Stimulated activated naive CD8-positive, alpha-beta T cell treated with anti-CD3 and anti-CD28 coated beads, Interleukin-15, Interleukin-2, amounts not matched to agents 100 ng/mL and 50 ng/mL, for 24 hours (primary cell): ENCODE measurements at regions not wholly inside any gene's neighbourhood (a gene's known extent, or its start where the extent isn't known, plus 50 kb on each side); places are given as distances from the start of the nearest gene placed in this dataset.

Experiments used
- H3K27ac Mint-ChIP-seq: one replicate; pipeline ENCODE4 v1.8.0; 2021; ENCODE audit warnings: mild to moderate bottlenecking, mixed read lengths
- H3K27me3 Mint-ChIP-seq: one replicate; pipeline ENCODE4 v1.8.0; 2021; ENCODE audit warnings: mixed read lengths
- H3K36me3 Mint-ChIP-seq: one replicate; pipeline ENCODE4 v1.8.0; 2021; ENCODE audit warnings: low read depth, mixed read lengths
- H3K4me1 Mint-ChIP-seq: one replicate; pipeline ENCODE4 v1.8.0; 2021; ENCODE audit warnings: low read depth, mixed read lengths
- H3K4me3 Mint-ChIP-seq: one replicate; pipeline ENCODE4 v1.8.0; 2021; ENCODE audit warnings: mild to moderate bottlenecking, mixed read lengths
- H3K9me3 Mint-ChIP-seq: one replicate; pipeline ENCODE4 v1.8.0; 2021; ENCODE audit warnings: mixed read lengths

DNA sequence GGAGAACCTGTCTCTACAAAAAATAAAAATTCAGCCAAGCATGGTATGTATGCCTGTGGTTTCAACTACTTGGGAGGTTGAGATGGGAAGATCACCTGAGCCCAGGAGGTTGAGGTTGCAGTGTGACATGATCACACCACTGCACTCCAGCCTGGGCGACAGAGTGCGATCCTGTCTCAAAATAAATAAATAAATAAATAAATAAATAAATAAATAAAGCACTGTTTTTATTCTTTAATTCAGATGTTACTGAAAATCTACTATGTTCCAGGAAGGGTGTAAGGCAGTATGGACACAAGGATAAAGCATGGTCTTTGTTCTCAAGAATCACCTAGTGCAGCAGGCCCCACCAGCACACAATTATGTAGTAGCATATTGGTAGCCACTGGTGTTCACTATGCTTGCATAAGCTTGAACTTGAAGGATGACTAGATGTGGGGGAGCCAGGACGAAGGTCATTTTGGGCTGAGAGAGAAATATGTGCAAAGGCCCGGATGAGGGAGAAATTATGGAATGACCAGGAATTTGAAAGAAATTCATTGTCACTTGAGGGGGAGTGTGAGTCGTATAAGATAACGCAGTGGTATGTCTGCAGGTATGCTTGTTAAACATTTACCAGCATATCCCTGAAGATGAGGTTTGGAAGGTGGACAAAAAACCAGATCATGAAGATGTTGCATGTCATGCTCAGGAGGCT lies 70.2 kb upstream of the CD180 start:
- no peak overlapping the region for H3K27ac Mint-ChIP-seq
- H3K9me3 Mint-ChIP-seq, result no peaks in the 10 kb centered on the region
- no peaks in the 10 kb centered on the region for H3K36me3 Mint-ChIP-seq
- H3K4me3 Mint-ChIP-seq, result no peak overlapping the region
- H3K27me3 Mint-ChIP-seq, result no peaks in the 10 kb centered on the region
- H3K4me1 Mint-ChIP-seq, result no peaks in the 10 kb centered on the region

DNA sequence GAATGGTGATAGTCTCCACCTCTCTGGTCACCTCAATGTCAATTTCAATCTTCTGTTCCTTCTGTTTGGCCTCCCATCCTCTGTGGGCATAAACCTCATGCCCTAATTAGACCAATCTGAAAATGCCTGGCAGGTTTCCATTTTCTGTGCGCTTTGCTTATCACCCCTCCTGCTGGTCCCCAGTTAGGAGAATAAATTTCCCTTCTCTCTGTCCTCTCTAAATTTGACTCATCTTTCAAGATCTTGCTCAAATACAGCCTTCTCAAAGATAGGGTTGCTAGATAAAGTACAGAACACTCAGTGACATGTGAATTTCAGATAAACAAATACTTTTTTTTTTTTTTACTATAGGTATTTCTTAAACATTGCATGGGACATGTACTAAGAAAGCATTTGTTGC lies 69.4 kb upstream of the CD180 start:
- Mint-ChIP-seq H3K9me3 (no peaks in the 10 kb centered on the region), H3K36me3 (no peaks in the 10 kb centered on the region), H3K27ac (no peak overlapping the region), H3K27me3 (no peaks in the 10 kb centered on the region), H3K4me1 (no peaks in the 10 kb centered on the region), H3K4me3 (no peak overlapping the region)

DNA sequence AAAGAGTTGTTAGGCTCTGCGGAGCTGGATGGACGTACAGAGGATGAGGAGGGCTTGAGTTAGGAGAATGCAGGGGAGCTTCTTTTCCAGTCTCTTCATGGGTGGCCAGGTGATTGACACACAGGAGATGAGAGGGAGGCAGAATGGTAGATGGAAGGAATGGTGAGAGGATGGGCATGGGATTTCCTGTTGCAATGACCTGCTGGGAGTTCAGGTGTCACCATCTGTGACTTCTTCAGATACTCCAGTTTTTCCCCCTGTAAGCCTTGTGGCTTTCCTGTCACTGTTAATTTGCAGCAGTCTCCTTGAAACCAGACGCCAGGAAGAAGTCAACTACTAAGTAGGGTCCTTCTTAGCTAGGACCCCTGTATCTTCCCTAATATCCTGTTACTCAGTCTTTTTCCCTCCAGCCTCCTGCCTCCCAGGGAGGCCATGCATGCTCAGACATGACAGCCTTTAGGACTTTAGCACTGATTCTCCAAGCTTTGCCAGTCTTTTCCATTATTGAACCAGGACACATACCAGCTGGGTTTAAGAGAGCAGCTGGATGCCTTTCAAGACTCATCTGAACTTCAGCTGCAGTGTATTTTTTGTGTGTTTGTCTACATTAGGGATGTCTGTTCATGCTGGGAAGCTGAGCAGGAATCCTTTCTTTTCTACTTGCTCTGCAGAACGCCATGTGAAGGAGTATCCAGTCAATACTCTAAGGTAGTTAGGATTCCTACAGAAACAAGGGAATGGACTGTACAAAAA lies 67.2 kb upstream of the CD180 start:
- no peaks in the 10 kb centered on the region for H3K27me3 Mint-ChIP-seq
- H3K4me3 Mint-ChIP-seq, result no peak overlapping the region
- H3K4me1 Mint-ChIP-seq, result no peaks in the 10 kb centered on the region
- no peaks in the 10 kb centered on the region for H3K36me3 Mint-ChIP-seq
- no peak overlapping the region for H3K27ac Mint-ChIP-seq
- H3K9me3 Mint-ChIP-seq, result no peaks in the 10 kb centered on the region

DNA sequence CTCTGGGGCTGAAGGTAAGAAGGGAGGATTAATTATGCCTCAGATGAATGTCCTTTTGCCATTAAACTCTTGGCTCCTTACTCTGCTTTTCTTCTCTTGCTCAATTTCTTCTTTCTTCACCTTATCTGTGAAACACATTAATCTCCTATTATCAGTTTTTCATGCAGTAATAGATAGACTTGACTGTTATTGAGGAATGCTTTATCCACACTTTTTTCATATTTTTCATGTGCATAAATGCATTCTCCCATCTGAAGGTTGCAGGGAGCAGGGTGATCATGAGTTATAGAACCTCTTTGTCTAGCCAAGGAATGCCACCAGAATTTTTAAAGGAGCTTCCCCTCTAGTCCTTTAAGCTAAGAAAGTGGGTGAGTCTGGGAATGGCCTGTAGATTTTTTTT lies 66.4 kb upstream of the CD180 start:
- Mint-ChIP-seq H3K36me3 (no peaks in the 10 kb centered on the region), H3K9me3 (no peaks in the 10 kb centered on the region), H3K4me1 (no peaks in the 10 kb centered on the region), H3K27me3 (no peaks in the 10 kb centered on the region), H3K27ac (no peak overlapping the region), H3K4me3 (no peak overlapping the region)

DNA sequence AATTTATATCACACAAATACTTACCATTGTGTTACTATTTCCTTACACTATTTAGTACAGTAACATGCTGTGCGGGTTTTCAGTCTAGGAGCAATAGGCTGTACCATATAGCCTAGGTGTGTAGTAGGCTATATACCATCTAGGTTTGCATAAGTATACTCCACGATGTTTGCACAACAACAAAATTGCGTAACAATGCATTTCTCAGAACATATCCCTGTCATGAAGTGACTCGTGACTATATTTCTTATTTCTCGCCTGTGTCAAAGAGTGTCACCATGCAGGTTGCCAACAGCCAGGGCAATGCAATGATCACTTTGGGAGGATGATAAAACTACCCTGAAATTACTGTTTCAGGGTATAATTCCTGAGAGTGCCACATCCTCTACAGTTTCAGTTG lies 65.6 kb upstream of the CD180 start:
- Mint-ChIP-seq H3K9me3 (no peaks in the 10 kb centered on the region), H3K36me3 (no peaks in the 10 kb centered on the region), H3K27me3 (no peaks in the 10 kb centered on the region), H3K4me1 (no peaks in the 10 kb centered on the region), H3K27ac (no peak overlapping the region), H3K4me3 (no peak overlapping the region)

DNA sequence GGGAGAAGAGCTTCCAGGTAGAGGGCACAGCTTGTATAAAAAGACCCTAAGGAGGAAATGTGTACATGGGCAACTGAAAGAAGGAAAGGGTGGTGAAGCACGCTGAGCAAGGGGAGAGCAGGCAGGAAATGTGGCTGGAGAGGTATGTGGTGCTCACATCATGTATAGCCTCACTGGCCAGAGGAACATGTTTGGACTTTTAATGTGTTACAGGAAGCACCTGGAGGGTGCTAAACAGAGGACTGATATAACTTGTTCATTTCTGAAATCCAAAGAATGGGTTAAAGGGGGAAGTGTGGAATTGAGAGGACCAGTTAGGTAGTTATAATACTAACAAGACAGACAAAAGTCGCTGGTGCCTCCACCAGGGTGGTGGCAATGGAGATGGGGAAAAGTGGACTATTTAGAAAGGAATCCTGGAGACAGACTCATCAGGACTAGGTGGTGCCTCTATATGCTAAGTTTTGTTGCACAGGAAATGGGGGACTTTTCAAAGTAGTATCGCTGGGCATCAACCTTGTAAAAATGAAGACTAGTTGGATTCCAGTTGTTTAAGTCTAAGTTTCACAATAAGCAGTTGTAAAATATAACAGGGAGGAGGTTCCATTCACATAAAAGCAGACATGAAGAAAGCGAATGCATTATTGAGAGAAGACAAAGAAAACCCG lies 63.1 kb upstream of the CD180 start:
- Mint-ChIP-seq H3K36me3 (no peaks in the 10 kb centered on the region), H3K27me3 (no peaks in the 10 kb centered on the region), H3K9me3 (no peaks in the 10 kb centered on the region), H3K4me3 (no peak overlapping the region), H3K4me1 (no peaks in the 10 kb centered on the region), H3K27ac (no peak overlapping the region)

DNA sequence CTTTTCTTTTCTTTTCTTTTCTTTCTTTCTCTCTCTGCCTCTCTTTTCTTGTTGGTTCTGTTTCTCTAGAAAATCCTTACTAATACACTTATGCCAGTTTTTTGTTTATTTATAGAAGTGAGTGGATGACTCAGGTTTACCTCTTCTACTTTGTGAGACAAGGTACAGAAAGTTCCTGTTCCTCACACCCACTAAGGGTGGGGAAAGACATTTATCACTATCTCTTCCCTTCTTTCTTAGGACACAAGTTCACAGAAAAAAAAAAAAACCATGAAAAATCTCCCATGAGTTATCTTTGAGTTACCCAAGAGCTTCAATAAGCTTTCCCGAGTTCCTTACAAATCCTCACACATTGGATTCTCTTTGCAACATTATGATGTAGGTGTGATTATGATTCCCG lies 60.9 kb upstream of the CD180 start:
- no peak overlapping the region for H3K27ac Mint-ChIP-seq
- H3K27me3 Mint-ChIP-seq, result no peaks in the 10 kb centered on the region
- H3K4me1 Mint-ChIP-seq, result no peaks in the 10 kb centered on the region
- no peaks in the 10 kb centered on the region for H3K36me3 Mint-ChIP-seq
- H3K9me3 Mint-ChIP-seq, result no peaks in the 10 kb centered on the region
- no peak overlapping the region for H3K4me3 Mint-ChIP-seq

DNA sequence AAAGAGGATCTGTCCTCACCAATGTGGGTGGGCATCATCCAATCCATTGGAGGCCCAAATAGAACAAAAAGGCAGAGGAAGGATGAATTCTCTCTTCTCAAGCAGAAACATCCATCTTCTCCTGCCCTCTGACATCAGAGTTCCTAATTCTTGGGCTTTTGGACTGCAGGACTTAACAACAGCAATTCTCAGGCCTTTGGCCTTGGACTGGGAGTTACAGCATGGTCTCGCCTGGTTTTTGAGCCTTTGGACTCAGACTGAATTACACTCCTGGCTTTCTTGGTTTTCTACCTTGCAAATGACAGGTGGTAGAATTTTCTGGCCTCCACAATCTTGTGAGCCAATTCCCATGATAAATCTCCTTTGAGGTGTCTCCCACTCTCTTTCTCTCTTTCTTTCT lies 60.5 kb upstream of the CD180 start:
- H3K4me1 Mint-ChIP-seq, result no peaks in the 10 kb centered on the region
- H3K9me3 Mint-ChIP-seq, result no peaks in the 10 kb centered on the region
- H3K27me3 Mint-ChIP-seq, result no peaks in the 10 kb centered on the region
- no peaks in the 10 kb centered on the region for H3K36me3 Mint-ChIP-seq
- H3K27ac Mint-ChIP-seq, result no peak overlapping the region
- no peak overlapping the region for H3K4me3 Mint-ChIP-seq

DNA sequence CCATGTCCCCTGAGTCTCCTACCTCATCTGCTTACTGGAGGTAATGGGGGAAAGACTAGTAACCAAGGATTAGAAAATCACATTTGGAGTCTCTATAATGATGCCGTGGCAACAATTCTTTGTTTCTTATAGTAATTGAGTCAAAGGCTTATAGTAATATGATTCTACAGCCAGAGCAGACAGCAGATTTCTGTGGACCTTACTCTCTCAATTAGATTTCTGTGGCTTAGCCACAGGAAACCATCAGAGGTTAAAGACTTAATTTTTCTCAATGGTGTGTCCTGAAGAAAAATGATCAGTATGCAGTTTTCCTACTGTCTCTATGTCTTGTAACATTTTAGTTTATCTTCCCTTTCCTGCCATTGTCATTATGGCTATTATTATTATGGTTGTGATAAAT lies 59.3 kb upstream of the CD180 start:
- Mint-ChIP-seq H3K27me3 (no peaks in the 10 kb centered on the region), H3K4me3 (no peak overlapping the region), H3K36me3 (no peaks in the 10 kb centered on the region), H3K27ac (no peak overlapping the region), H3K9me3 (no peaks in the 10 kb centered on the region), H3K4me1 (no peaks in the 10 kb centered on the region)

DNA sequence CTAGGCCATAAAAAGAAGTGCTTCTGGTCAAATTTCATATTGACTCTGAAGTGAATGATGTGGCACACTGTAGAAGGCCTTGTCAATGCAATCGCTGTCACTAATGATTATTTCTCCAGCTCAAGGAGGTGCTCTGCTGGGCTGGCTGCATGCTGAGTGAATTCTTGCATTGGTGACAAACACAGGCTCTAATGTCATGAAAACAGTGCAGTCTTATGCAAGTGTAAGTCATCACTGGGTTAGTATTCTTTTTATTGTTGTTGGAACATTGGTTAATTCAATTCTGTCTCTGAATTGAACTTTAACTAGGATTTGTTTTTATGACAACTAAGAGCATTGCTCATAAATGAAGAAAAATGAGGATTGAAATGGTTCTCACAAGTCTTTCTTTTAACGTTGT lies 57.3 kb upstream of the CD180 start:
- no peaks in the 10 kb centered on the region for H3K36me3 Mint-ChIP-seq
- no peak overlapping the region for H3K4me3 Mint-ChIP-seq
- H3K9me3 Mint-ChIP-seq, result no peaks in the 10 kb centered on the region
- no peaks in the 10 kb centered on the region for H3K4me1 Mint-ChIP-seq
- no peak overlapping the region for H3K27ac Mint-ChIP-seq
- H3K27me3 Mint-ChIP-seq, result no peaks in the 10 kb centered on the region

DNA sequence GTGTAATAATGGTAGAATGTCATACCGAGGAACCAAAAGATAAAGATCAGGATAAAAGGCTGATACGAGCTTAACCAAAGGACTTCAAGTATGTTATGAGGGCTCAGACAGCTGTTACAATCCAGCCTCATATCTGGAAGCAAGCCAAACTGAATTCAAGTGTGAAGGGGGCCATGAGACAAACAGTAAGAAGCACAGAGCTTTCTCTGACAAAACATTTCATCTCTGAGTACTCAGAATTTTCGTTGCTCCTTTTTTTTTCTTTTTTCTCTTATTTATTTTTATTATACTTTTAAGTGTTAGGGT lies 52.9 kb upstream of the CD180 start:
- no peaks in the 10 kb centered on the region for H3K27me3 Mint-ChIP-seq
- H3K4me3 Mint-ChIP-seq, result no peak overlapping the region
- H3K9me3 Mint-ChIP-seq, result no peaks in the 10 kb centered on the region
- H3K4me1 Mint-ChIP-seq, result peaks cover 3% of the 10 kb centered on the region
- no peak overlapping the region for H3K27ac Mint-ChIP-seq
- no peaks in the 10 kb centered on the region for H3K36me3 Mint-ChIP-seq

DNA sequence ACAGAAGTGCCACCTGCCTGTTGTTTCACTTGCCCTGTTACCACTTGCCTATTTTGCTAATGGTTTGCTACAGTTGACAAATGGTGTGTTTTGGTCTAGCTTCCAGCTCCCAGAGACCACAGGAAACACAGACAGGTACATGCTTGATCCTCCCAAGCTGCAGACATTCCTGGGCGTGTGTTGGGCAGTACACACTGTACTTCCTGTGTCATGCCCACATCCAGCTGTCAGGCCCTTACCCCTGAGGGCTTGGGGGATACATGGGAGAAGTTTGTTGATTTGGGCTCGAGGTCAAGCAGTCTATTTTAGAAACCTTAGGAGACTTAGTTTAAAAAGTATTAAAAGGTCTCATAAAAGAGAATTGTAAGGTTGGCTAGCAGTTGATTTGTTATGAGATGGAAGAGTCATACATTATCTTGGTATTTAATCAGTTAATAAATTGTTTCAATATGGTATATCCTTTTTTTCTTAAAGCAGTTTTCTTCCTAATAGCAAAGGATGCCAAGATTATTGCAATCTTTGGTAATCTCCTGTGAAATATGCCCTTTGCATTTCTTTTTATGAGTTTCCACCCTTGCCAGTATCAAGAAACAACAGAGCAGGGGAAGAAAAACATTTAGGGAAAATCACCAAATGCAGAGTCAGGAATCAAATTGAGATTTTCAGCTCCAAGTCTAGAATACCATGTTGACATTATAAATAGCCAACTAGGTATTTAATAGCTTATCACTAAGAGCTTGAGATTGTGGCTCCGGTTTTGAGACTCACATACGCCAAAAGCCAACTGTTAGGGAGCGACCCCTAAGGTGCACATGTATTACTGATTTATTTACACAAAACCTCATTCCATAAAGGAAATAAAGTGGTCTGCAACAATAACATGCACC lies 52.3 kb upstream of the CD180 start:
- Mint-ChIP-seq H3K36me3 (no peaks in the 10 kb centered on the region), H3K4me1 (peaks cover 3% of the 10 kb centered on the region), H3K27ac (no peak overlapping the region), H3K9me3 (no peaks in the 10 kb centered on the region), H3K4me3 (no peak overlapping the region), H3K27me3 (no peaks in the 10 kb centered on the region)

DNA sequence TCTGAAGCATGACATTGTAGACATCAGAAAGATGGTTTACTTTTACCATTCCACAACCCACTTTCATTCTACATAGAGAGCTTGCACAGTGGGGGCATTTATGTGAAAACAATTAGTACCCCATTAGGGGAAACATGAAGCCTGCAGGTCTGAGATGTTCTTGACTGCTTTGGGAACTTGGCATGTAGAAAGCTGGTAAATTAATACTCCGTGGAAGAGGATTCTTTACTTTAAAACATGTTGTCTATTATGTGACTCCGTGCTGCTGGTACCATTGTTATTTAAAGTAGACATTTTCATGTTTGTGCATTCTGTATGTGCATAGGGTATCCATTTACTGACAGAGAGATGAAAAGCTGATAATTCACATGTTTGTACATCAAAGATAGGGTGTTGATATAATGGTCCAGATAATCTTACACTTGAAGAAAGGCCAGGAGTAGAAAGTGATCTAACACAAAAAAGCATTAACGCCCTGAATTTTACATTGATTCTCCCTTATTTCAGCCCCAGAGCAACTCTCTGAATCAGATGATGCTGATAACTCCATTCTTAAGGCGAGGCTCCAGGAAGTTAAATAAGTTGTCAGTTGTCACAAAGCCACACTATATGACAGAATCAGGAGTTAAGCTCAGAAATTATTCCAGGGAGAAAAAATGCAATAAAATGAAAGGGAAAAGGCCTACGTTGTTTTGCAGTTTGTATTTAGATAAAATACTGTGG lies 50.1 kb upstream of the CD180 start:
- no peaks in the 10 kb centered on the region for H3K36me3 Mint-ChIP-seq
- no peak overlapping the region for H3K27ac Mint-ChIP-seq
- no peak overlapping the region for H3K4me3 Mint-ChIP-seq
- H3K9me3 Mint-ChIP-seq, result no peaks in the 10 kb centered on the region
- peaks cover 3% of the 10 kb centered on the region for H3K4me1 Mint-ChIP-seq
- no peaks in the 10 kb centered on the region for H3K27me3 Mint-ChIP-seq
